MM.1S (cell line): ENCODE measurements at regions not wholly inside any gene's neighbourhood (a gene's known extent, or its start where the extent isn't known, plus 50 kb on each side); places are given as distances from the start of the nearest gene placed in this dataset.

Experiments used
- CTCF ChIP-seq: fragments of 300-600 bp; sonication (generic); IDR thresholded peaks from 2 replicates; pipeline ENCODE4 v1.5.1; 2016; ENCODE audit warnings: antibody characterized with exemption, low read length, mixed read lengths
- EZH2 ChIP-seq: fragments of 300-600 bp; sonication (generic); optimal IDR thresholded peaks from 2 replicates; pipeline ENCODE3; 2017; ENCODE audit warnings: low read depth, mild to moderate bottlenecking, antibody characterized with exemption, low read length, mixed read lengths
- EZH2phosphoT487 ChIP-seq: fragments of 300-600 bp; sonication (generic); IDR thresholded peaks from 2 replicates; pipeline ENCODE4 v1.6.1; 2018; ENCODE audit warnings: antibody characterized with exemption, low read length

- TF ChIP-seq EZH2 (no peak), CTCF (no peak), EZH2phosphoT487 (no peak)
Measured at GRCh38 chr1:216823731-216824130, 100.5 kb upstream of the ESRRG start.
